ENCODE measurements at regions not wholly inside any gene's neighbourhood (a gene's known extent, or its start where the extent isn't known, plus 50 kb on each side); places are given as distances from the start of the nearest gene placed in this dataset.

GRCh38 chr7:152937282-152937681, 177.7 kb downstream of the ACTR3B start:
- TF ChIP-seq CTCF (IDR thresholded peaks at IDR 0.05; ENCODE audit: insufficient read depth, low read depth, low read length), result no peak
- no peak for TF ChIP-seq EZH2 (IDR thresholded peaks at IDR 0.05; ENCODE audit: insufficient read depth, low read length)
